NCI-H2227 treated with DMSO at 0.1 percent for 48 hours (cell line): ENCODE measurements at regions not wholly inside any gene's neighbourhood (a gene's known extent, or its start where the extent isn't known, plus 50 kb on each side); places are given as distances from the start of the nearest gene placed in this dataset.

Experiments used
- DNase-seq: peaks from one replicate; lab custom pipeline; 2025; lab: John Stamatoyannopoulos, UW

GRCh38 chrX:5528057-5528456, 700.6 kb downstream of the NLGN4X start:
- DNase-seq, result no peak

DNA sequence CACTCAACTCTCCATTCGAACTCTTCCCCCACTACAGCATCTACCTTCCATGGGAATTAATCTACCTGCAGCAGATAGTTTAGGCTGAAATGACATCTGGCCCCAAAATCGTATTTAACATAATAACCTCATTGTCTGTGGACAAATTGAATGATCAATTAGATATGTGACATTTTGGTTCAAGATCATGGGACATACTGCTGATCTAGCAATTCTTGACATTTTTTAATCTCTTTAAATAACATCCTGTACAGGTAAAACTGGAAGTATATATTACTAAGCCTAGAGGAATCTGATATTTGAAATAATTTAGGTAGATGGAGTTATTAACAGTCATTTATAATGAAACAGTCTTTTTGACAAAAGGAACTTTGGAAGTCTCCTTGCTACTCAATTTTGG, 702.5 kb downstream of the NLGN4X start:
- no peak for DNase-seq

DNA sequence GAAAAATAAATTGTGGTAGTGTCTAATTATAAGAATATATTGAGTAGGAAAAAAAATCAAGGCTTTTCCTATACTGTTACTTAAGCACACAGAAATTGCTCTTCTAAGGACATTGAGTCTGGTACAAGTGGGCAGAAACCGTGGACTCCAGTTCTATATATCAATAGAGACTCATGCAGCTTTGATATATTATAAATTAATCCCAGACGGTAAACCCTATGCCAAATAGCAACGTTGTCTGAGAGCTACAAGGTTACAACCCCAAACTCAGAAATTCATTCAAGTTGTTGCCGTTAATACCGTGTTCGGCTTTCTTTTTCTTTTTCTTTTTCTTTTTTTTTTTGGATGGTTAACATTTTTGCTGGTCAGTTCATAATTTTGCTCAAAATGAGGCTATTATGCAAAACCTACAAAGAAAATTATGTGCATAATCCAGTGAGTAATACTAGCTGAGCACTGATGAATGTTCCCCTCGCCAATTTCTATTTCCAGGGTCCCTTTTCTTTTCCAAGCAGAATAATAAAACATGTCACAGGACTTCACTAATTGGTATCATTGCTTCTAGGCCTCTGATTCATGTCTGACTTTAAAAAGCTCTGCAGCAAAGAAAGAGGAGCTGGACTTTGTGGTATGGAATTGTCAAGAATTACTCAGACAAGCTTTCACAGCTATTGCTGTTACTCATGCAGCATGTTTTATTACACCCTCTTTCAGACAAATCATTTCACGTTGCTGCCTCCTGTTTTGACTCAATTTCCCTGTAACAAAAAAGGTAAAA, 737.7 kb downstream of the NLGN4X start:
- DNase-seq, result no peak

- DNase-seq, result no peak
Observed at GRCh38 chrX:5474282-5474681, 754.4 kb downstream of the NLGN4X start.

DNA sequence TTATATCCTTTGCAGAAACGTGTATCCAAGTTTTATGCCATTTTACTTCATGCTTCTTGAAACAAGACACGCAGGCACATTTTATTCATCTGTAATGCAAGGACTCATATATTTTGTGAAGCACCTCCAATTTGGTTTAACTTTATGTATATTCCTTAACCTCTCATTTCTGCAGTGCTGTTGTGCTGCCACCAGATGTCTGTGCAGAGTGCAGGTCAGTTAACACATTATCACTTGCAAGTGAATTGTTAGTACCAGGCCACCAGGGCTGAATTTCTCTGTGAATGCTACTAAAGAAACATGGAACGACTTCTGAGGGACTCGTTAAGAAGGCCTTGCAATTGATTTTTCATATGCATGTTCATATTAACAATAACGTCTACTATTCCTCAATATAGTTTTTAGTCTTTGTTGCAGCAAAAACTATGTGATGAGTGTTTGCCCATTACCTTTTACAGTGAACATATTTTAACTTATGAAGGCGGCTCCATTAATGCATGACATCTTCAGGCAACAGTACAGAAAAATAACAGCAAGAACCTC, 770.3 kb downstream of the NLGN4X start:
- no peak for DNase-seq

- DNase-seq, result no peak
Observed at GRCh38 chrX:5449323-5449722, 779.3 kb downstream of the NLGN4X start.

DNA sequence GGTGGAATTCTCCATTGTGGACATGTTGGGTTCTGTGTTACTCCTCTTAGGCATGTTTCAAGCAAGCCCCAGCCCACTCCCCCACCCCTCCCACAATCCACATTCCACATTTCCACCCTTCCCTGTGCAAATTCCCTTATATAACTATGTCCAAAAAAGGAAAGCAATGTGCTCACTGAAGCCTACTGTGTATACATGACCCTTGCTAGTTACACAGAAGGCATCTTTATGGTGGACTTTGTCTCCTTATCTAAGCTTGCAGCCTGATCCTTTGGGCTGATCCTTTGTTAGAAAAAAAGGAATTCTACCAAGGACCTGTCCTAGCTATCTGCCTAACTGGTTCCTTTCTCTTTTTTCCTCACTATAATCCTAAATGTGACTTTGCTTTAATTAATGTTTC, 796.8 kb downstream of the NLGN4X start:
- DNase-seq, result no peak

GRCh38 chrX:5425119-5425518, 803.5 kb downstream of the NLGN4X start:
- DNase-seq, result no peak

- no peak for DNase-seq
Observed at GRCh38 chrX:5417381-5417780, 811.3 kb downstream of the NLGN4X start.

DNA sequence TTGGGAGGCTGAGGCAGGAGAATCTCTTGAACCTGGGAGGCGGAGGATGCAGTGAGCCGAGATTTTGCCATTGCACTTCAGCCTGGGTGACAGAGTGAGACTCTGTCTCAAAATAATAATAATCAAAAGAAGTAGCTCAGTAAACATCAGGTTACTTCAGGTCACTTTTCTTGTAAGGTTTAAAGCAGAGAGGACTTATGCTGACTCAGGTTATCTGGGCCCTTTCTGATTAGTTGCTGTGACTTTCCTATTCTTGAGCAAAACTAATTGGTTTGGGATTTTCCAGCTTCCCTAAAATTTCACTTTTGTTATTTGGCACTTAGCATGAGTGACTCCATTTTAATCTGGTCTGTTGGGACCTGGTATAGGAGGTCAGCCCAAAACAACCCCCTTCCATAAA, 812.9 kb downstream of the NLGN4X start:
- no peak for DNase-seq

- no peak for DNase-seq
Observed at GRCh38 chrX:5409106-5409505, 819.6 kb downstream of the NLGN4X start.

DNA sequence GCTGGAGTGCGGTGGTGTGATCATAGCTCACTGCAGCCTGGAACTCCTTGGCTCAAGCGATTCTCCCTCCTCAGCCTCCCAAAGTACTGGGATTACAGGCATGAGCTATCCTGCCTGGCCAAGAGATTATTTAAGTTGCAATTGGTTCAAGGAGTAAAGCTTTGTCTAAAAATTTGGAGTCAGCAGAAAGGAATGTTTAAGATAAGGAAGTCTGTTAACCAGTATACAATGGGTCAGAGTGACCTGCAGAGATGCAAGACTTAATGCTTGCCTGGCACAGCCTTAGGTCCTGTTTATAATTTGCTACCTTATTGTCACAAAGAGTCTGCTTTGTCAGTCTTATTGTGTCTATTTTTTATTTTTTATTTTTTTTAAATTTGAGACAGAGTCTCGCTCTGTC, 826.2 kb downstream of the NLGN4X start:
- no peak for DNase-seq

GRCh38 chrX:5399403-5399802, 829.3 kb downstream of the NLGN4X start:
- no peak for DNase-seq

GRCh38 chrX:5397409-5397808, 831.3 kb downstream of the NLGN4X start:
- no peak for DNase-seq

GRCh38 chrX:5390376-5390775, 838.3 kb downstream of the NLGN4X start:
- DNase-seq, result no peak

- no peak for DNase-seq
Observed at GRCh38 chrX:5388087-5388486, 840.6 kb downstream of the NLGN4X start.

DNA sequence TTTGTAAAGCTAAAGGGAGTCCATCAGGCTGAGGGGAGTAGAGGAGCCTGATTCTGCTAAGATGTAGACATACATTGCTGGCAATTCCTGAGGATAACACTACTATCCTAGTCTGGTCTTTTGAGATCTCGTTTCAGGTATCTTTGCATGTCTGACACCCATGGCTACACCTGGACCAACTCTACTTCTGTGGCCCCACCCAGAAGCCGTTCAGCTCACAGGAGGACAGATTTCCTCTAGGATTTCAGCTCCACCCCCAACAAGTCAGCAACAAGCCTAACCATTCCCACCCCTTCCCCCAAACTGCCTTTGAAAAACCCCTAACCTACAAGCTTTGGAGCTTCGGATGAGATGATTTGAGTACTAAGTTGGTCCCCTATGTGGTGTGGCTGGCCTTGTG, 848.2 kb downstream of the NLGN4X start:
- DNase-seq, result no peak

DNA sequence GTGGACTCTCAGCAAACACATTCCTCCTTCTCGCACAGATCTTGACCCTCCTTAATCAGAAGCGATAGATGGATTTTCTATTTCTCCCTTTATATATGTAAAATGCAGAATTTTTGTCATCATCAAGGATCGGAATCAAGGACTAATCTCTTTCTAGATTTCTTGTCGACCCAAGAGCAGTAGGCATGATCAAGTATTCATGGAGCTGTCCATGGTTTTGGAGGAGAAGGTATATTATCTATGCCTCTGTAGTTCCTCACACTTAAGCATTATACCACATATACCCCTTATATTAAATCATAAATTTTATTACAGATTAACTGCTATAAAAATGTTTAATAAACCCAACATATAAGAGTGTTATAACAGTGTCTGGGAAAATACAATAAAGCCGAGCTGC, 886.8 kb downstream of the NLGN4X start:
- DNase-seq, result no peak

- no peak for DNase-seq
Observed at GRCh38 chrX:5337160-5337559, 891.5 kb downstream of the NLGN4X start.

DNA sequence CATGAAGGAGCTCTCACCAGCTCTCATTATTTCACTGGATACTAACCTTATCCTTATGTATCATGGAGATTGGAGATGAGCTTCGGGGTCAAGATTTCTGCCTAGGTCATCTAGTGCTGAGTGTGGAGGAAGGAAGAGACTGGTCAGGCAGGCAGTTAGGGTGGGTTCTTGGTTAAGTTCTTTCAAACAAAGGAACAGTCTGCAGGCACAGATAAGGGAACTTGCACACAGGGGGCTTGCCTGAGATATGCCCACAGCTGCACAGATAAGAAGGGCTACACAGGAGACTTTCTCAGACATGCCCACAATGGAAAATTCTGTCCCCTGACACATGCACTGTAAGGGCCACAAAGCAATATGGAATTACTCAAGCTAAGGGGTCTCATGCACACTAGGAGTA, 904.1 kb downstream of the NLGN4X start:
- DNase-seq, result no peak

DNA sequence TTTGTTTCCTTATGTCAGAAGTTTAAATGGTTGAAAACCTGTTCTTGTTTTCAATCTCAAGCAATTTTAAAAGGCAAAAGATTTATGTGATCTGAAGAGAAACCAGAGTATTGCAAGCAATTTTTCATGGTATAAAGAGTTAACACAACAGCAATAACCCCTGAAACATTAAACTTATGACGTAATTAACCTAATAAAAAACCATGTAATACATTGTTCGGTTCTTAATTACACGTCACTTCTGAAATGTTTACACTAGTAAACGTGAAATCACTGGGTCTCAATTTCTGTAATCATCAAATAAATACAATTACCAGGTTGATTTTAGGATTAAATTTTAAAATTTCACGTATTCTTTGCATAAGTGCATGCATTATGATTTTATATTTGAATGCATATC, 914.5 kb downstream of the NLGN4X start:
- DNase-seq, result no peak

DNA sequence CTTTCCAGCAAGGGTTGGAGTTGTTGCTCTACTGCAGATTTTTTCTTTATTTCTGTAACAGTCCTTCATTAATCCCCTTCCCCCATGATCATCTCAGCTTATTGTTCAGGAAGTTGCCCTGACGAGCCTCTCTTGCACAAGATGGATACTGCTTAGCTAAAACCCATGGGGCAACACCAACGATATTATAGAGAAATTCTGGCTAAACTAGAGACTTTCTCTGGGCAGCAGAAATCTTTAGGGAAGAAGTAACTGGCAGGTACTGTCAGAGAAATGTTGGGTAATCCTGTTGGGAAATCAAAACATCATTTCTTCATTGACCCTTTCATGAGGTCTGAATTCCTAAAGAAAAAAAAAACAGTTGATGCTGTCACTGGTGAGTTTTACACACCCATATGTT, 921.3 kb downstream of the NLGN4X start:
- no peak for DNase-seq

GRCh38 chrX:5306654-5307121, 922.0 kb downstream of the NLGN4X start:
- DNase-seq, result no peak

DNA sequence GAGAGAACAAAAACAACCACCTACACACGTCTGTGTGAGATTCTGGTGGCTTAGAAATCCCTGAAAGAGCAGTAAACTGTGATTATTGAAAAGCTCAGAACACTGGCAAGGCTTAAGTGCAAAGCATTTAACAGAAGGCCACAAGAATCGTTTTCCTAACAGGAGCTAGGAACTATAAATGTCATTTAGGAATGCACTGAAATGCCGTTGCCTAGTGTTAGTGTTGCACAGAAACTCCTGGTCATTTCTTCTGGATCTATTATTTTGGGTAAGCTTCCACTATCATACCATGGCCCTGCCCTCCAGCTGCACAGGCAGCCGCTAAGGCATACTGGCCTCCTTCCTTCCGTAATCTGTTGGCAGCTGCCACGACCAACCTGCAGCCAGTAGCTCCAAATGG, 923.2 kb downstream of the NLGN4X start:
- DNase-seq, result no peak
